ENCODE measurements at regions not wholly inside any gene's neighbourhood (a gene's known extent, or its start where the extent isn't known, plus 50 kb on each side); places are given as distances from the start of the nearest gene placed in this dataset.
"Not testable (repeated sequence)": the region's sequence is repeated elsewhere in the genome, so short reads cannot be mapped to it uniquely, and the experiment has no call there.

DNA sequence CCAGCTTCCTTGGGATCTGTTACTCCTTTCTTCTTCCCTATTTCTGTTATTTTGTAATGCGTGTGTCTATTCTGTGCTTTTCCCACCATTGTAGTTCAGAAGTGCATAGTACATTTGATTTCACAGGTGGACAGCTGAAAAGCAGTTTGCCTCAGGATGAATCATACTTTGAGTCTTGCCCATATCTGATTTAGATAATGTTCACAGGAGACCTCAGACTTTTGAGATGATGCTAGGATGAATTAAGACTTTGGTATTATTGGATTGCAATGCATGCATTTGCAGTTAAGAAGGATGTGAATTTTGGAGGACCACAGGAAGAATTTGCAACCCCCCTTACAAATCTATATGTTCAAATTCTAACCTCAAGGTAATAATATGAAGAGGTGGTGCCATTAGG, 769.6 kb downstream of the CDH11 start:
- no peaks in the 10 kb centered on the region for H3K36me3 Mint-ChIP-seq (ENCODE audit: low read depth)
- peaks cover 5% of the 10 kb centered on the region for H3K9me3 Mint-ChIP-seq
- H3K4me1 Mint-ChIP-seq: peaks cover 14% of the 10 kb centered on the region
- TF ChIP-seq, protein P1, sequence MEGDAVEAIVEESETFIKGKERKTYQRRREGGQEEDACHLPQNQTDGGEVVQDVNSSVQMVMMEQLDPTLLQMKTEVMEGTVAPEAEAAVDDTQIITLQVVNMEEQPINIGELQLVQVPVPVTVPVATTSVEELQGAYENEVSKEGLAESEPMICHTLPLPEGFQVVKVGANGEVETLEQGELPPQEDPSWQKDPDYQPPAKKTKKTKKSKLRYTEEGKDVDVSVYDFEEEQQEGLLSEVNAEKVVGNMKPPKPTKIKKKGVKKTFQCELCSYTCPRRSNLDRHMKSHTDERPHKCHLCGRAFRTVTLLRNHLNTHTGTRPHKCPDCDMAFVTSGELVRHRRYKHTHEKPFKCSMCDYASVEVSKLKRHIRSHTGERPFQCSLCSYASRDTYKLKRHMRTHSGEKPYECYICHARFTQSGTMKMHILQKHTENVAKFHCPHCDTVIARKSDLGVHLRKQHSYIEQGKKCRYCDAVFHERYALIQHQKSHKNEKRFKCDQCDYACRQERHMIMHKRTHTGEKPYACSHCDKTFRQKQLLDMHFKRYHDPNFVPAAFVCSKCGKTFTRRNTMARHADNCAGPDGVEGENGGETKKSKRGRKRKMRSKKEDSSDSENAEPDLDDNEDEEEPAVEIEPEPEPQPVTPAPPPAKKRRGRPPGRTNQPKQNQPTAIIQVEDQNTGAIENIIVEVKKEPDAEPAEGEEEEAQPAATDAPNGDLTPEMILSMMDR (IDR thresholded peaks at IDR 0.05; ENCODE audit: unreplicated experiment in 3 of 3): no peak
- H3K27ac Mint-ChIP-seq: no peak overlapping the region
- H3K27me3 Mint-ChIP-seq (ENCODE audit: low read depth): no peaks in the 10 kb centered on the region
- no peak overlapping the region for H3K4me3 Mint-ChIP-seq

DNA sequence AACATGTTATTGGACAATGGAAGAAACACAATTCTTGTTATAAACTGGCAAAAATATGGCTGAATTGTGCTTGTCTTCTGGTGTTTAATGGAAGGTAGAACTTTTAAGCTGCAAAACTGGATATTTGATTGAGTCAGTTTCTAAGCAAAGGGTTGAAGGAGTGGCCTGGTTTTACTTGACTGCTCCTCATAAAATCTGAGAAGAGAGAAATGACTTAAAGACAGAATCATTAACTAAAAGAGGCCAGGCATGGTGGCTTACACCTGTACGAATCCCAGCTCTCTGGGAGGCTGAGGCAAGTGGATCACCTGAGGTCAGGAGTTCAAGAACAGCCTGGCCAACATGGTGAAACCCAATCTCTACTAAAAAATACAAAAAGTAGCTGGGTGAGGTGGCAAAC, 770.7 kb downstream of the CDH11 start:
- Mint-ChIP-seq H3K27ac (peak overlapping the region in 1 of 3 experiments; percentile 53), H3K4me1 (peaks cover 8% of the 10 kb centered on the region), H3K4me3 (no peak overlapping the region), H3K36me3 (ENCODE audit: low read depth) (no peaks in the 10 kb centered on the region), H3K27me3 (ENCODE audit: low read depth) (no peaks in the 10 kb centered on the region), H3K9me3 (peaks cover 5% of the 10 kb centered on the region)
- TF ChIP-seq, protein P1 (IDR thresholded peaks at IDR 0.05; ENCODE audit: unreplicated experiment in 3 of 3): no peak

DNA sequence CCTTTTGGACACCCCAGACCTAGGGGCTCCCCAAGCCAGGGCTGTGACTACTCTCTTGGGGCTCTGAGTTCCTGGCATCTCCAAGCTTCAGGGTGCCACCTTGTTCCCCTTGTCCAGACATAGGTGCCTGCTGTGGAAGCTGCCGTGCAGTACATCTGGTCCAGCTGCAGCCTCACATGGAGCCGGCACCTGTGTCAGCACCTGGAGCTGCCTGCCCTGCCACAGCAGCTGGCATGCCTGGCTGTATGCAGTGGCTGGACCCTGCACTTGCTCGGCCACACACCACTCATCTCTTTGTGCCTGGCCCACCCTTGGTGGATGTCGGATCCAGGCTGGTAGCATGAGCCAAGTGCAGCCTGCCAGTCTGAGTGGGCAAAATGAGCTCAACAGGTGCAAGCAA, 775.8 kb downstream of the CDH11 start:
- no peaks in the 10 kb centered on the region for H3K36me3 Mint-ChIP-seq (ENCODE audit: low read depth)
- no peak overlapping the region for H3K27ac Mint-ChIP-seq
- H3K4me3 Mint-ChIP-seq: no peak overlapping the region
- H3K9me3 Mint-ChIP-seq: peaks cover 2% of the 10 kb centered on the region
- TF ChIP-seq, protein P1 (IDR thresholded peaks at IDR 0.05; ENCODE audit: unreplicated experiment in 3 of 3): no peak
- no peaks in the 10 kb centered on the region for H3K4me1 Mint-ChIP-seq
- no peaks in the 10 kb centered on the region for H3K27me3 Mint-ChIP-seq (ENCODE audit: low read depth)

DNA sequence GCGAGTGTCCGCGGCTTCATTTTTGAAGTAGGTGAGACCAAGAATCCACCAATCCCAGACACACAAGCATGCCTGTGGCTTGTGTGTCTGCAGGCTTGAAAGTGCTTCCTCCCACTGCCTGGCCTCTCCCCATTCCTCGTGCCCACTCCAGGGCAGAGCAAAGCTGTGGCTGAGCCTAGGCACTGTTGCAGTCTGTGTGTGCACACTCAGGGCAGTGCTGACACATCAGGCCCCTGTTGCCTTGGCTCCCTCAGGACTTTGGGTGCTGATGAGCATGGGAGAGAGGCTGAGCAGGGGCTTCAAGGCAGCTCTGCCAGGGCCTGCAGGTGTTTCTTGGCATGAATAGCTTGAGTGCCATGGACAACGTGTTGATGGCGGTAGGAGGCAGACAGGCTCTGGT, 776.7 kb downstream of the CDH11 start:
- H3K36me3 Mint-ChIP-seq (ENCODE audit: low read depth): no peaks in the 10 kb centered on the region

DNA sequence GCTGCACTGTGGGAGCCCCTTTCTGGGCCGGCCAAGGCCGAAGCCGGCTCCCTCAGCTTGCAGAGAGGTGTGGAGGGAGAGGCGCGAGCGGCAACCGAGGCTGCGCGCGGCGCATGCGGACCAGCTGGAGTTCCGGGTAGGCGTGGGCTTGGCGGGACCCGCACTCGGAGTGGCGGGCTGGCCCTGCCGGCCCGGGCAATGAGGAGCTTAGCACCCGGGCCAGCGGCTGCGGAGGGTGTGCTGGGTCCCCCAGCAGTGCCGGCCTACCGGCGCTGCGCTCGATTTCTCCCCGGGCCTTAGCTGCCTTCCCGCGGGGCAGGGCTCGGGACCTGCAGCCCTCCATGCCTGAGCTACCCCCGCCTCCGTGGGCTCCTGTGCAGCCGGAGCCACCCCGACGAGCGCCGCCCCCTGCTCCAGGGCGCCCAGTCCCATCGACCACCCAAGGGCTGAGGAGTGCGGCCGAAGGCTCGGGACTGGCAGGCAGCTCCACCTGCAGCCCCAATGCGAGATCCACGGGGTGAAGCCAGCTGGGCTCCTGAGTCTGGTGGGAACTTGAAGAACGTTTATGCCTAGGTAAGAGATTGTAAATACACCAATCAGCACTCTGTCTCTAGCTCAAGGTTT, 777.9 kb downstream of the CDH11 start:
- not testable (repeated sequence) for H3K27ac Mint-ChIP-seq; H3K27me3 Mint-ChIP-seq (ENCODE audit: low read depth); H3K4me3 Mint-ChIP-seq; H3K4me1 Mint-ChIP-seq; H3K9me3 Mint-ChIP-seq; H3K36me3 Mint-ChIP-seq (ENCODE audit: low read depth)

More for the DNA sequence above, 776.7 kb downstream of the CDH11 start:
- Mint-ChIP-seq H3K4me1 (no peaks in the 10 kb centered on the region), H3K4me3 (no peak overlapping the region), H3K27ac (no peak overlapping the region), H3K9me3 (no peaks in the 10 kb centered on the region), H3K27me3 (ENCODE audit: low read depth) (no peaks in the 10 kb centered on the region)
- TF ChIP-seq, protein P1 (IDR thresholded peaks at IDR 0.05; ENCODE audit: unreplicated experiment in 3 of 3): no peak

DNA sequence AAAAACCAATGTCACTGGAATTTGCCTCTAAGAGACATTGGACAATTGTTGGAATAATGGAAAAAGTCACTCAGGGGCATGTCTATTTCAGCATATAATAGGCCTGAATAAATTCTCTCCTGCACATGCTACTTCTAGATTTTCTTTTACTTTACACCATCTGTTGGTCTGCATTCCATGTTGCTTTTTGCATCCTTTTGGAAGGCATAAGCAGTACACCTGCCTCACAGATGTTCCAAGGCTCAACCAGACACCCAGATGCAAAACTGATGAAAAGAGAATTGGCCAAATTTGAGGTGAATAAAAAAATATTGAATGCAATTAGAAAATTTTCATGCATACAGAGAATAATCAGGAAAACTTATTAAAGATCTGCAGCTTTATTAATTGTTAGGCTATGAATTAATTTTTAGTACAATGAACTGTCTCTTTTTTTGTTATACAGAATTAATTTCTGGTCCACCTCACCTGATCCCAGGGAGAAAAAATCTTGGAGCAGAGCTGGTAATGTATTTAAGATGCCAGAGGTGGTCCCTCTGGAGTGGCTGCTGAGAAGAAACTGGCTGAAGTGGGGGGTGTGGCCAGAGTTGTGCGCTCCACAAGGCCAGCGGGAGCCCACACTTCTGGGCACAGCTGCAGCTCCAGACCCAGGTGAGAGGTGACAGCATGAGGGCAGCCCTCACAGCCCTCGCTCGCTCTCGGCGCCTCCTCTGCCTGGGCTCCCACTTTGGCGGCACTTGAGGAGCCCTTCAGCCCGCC, 778.6 kb downstream of the CDH11 start:
- TF ChIP-seq, protein P1 (IDR thresholded peaks at IDR 0.05; ENCODE audit: unreplicated experiment in 3 of 3): no peak
- no peaks in the 10 kb centered on the region for H3K27me3 Mint-ChIP-seq (ENCODE audit: low read depth)
- H3K27ac Mint-ChIP-seq: no peak overlapping the region
- H3K4me1 Mint-ChIP-seq: no peaks in the 10 kb centered on the region
- H3K36me3 Mint-ChIP-seq (ENCODE audit: low read depth): no peaks in the 10 kb centered on the region
- peaks cover 2% of the 10 kb centered on the region for H3K9me3 Mint-ChIP-seq
- no peak overlapping the region for H3K4me3 Mint-ChIP-seq

DNA sequence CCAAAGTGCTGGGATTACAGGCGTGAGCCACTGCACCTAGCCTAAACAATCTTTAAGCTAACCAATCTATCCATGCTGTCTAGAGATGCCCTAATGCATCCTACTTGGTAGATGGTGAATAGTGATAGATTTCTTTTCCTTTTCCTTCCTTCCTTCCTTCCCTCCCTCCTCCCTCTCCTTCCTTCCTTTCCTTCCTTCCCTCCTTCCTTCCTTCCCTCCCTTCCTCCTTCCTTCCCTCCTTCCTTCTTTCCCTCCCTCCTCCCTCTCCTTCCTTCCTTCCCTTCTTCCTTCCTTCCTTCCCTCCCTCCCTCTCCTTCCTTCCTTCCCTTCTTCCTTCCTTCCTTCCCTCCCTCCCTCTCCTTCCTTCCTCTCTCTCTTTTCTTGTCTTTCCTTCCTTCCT, 780.5 kb downstream of the CDH11 start:
- H3K27me3 Mint-ChIP-seq (ENCODE audit: low read depth): not testable (repeated sequence)

More for the DNA sequence above, 780.5 kb downstream of the CDH11 start:
- H3K36me3 Mint-ChIP-seq (ENCODE audit: low read depth); H3K9me3 Mint-ChIP-seq; H3K27ac Mint-ChIP-seq; H3K4me3 Mint-ChIP-seq; H3K4me1 Mint-ChIP-seq: not testable (repeated sequence)

Measured in nephron (organoid).